Progenitor cell of endocrine pancreas (in vitro differentiated cells): ENCODE measurements at regions not wholly inside any gene's neighbourhood (a gene's known extent, or its start where the extent isn't known, plus 50 kb on each side); places are given as distances from the start of the nearest gene placed in this dataset.

Experiments used
- DNase-seq: peaks from one replicate; pipeline ENCODE4 v3.0.0; 2021; ENCODE audit warnings: low spot score; ENCODE audit not compliant: unreplicated experiment
- H3K27ac Mint-ChIP-seq: 2 replicates; pipeline ENCODE4 v1.8.0; 2021; ENCODE audit warnings: mild to moderate bottlenecking, moderate library complexity, mixed read lengths
- H3K27me3 Mint-ChIP-seq: 2 replicates; pipeline ENCODE4 v1.8.0; 2021; ENCODE audit warnings: mixed read lengths
- H3K36me3 Mint-ChIP-seq: 2 replicates; pipeline ENCODE4 v1.8.0; 2022; ENCODE audit warnings: mixed read lengths; ENCODE audit not compliant: insufficient read depth
- H3K4me1 Mint-ChIP-seq: 2 replicates; pipeline ENCODE4 v1.8.0; 2021; ENCODE audit warnings: low read depth, mixed read lengths
- H3K4me3 Mint-ChIP-seq: 2 replicates; pipeline ENCODE4 v1.8.0; 2021; ENCODE audit warnings: low read depth, mild to moderate bottlenecking, moderate library complexity, mixed read lengths
- H3K9me3 Mint-ChIP-seq: 2 replicates; pipeline ENCODE4 v1.8.0; 2021; ENCODE audit warnings: low read depth, mixed read lengths
- TF ChIP-seq, protein P1 (sequence below): fragments of 200-600 bp; sonication (generic); IDR thresholded peaks from one replicate; pipeline ENCODE4 v1.5.0; 2021; ENCODE audit warnings: antibody characterized with exemption, mild to moderate bottlenecking; ENCODE audit not compliant: unreplicated experiment

DNA sequence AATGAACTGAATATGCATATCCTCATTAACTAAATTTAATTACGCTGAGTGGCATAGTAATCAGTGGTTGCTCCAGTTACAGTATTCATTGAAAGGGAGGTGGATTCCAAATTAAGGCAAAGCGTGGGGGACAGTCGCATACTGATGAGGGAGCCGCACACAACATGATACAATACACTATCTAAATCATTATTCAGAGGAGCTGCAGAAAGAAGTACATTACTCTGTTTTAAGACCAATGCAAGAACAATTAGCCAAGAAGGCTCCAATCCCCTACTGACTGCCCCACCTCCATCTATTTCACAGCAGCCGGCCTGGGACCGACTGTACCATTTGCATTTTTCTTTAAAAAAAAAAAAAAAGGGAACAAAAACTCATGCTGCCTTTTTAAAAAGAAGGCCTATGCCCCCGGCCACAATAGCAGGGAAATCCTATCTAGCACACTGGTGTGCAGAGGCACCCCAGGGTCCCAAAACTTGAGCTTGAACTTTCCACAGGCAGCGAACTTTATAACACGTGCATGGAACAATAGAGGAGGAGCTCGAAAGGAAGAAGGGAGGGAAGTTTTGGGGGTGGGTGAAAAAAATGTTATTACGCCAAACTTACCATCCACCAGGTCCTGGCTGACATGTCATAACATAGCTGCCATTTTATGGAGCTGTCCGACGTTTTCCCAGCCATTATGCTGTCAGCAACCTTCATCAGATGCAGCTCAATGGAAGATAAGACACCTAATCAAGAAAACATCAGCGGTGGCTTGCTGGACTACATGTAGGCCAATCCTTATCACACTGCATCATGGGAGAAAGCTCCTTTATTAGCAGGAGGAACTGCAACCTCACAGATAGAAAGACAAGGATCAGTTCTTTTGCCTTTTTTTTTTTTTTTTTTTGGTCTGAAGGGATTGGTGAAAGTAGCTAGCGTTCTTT, 161.6 kb downstream of the ZDHHC21 start:
- Mint-ChIP-seq H3K27me3 (peaks cover 26% of the 10 kb centered on the region), H3K4me3 (no peak overlapping the region), H3K27ac (no peak overlapping the region), H3K4me1 (peaks cover 25% of the 10 kb centered on the region), H3K36me3 (no peaks in the 10 kb centered on the region), H3K9me3 (no peaks in the 10 kb centered on the region)
- DNase-seq, result no peak
- TF ChIP-seq, protein P1, sequence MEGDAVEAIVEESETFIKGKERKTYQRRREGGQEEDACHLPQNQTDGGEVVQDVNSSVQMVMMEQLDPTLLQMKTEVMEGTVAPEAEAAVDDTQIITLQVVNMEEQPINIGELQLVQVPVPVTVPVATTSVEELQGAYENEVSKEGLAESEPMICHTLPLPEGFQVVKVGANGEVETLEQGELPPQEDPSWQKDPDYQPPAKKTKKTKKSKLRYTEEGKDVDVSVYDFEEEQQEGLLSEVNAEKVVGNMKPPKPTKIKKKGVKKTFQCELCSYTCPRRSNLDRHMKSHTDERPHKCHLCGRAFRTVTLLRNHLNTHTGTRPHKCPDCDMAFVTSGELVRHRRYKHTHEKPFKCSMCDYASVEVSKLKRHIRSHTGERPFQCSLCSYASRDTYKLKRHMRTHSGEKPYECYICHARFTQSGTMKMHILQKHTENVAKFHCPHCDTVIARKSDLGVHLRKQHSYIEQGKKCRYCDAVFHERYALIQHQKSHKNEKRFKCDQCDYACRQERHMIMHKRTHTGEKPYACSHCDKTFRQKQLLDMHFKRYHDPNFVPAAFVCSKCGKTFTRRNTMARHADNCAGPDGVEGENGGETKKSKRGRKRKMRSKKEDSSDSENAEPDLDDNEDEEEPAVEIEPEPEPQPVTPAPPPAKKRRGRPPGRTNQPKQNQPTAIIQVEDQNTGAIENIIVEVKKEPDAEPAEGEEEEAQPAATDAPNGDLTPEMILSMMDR, result no peak

- DNase-seq, result no peak
- Mint-ChIP-seq H3K9me3 (no peaks in the 10 kb centered on the region), H3K4me3 (no peak overlapping the region), H3K27ac (no peak overlapping the region), H3K27me3 (peaks cover 21% of the 10 kb centered on the region), H3K36me3 (no peaks in the 10 kb centered on the region), H3K4me1 (peaks cover 25% of the 10 kb centered on the region)
- TF ChIP-seq, protein P1, result no peak
Measured at GRCh38 chr9:14530841-14531240, 162.4 kb downstream of the ZDHHC21 start.

DNA sequence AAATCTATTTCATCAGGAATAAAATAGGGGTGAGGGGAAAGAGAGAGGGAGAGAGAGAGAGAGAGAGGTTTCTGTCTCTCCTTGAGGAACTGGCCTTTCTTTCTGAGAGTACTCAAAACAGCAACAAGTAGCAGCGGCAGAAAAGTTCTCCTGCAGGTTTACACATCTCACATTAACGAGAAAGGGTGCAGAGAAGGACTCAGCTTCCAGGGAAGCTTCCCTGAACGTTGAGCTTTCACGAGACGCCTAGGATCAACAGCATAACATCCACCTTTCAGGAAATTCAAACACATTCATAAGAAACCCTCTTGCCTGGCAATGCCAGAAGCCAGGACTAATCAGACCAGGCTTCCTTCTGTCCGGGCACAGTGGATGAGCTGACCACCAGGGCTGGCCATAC, 162.9 kb downstream of the ZDHHC21 start:
- TF ChIP-seq, protein P1, result no peak
- Mint-ChIP-seq H3K9me3 (no peaks in the 10 kb centered on the region), H3K4me1 (peaks cover 25% of the 10 kb centered on the region), H3K4me3 (no peak overlapping the region), H3K27ac (no peak overlapping the region), H3K36me3 (no peaks in the 10 kb centered on the region), H3K27me3 (peaks cover 19% of the 10 kb centered on the region)
- DNase-seq, result no peak

GRCh38 chr9:14529629-14530028, 163.6 kb downstream of the ZDHHC21 start:
- no peak for DNase-seq
- Mint-ChIP-seq H3K4me1 (peaks cover 23% of the 10 kb centered on the region), H3K4me3 (no peak overlapping the region), H3K27me3 (peaks cover 12% of the 10 kb centered on the region), H3K9me3 (no peaks in the 10 kb centered on the region), H3K27ac (no peak overlapping the region), H3K36me3 (no peaks in the 10 kb centered on the region)
- TF ChIP-seq, protein P1, result no peak

- Mint-ChIP-seq H3K36me3 (no peaks in the 10 kb centered on the region), H3K4me3 (no peak overlapping the region), H3K27me3 (peaks cover 6% of the 10 kb centered on the region), H3K9me3 (no peaks in the 10 kb centered on the region), H3K27ac (no peak overlapping the region), H3K4me1 (peaks cover 17% of the 10 kb centered on the region)
- no peak for DNase-seq
- TF ChIP-seq, protein P1, result no peak
Measured at GRCh38 chr9:14529054-14529453, 164.2 kb downstream of the ZDHHC21 start.
